HEK293 (cell line): ENCODE measurements at regions not wholly inside any gene's neighbourhood (a gene's known extent, or its start where the extent isn't known, plus 50 kb on each side); places are given as distances from the start of the nearest gene placed in this dataset.
A peak's percentile ranks its signal among the peaks of the same experiment; 100 is the strongest.

Experiments used
- CTCF ChIA-PET: fragments of 350-600 bp; formaldehyde crosslinking; extraction: SDS; loops from one replicate; lab custom pipeline; 2021; ENCODE audit warnings: antibody characterized with exemption; lab: Yijun Ruan, JAX
- POLR2A ChIA-PET: fragments of 300-600 bp; formaldehyde crosslinking; extraction: SDS; loops from one replicate; lab custom pipeline; 2020; ENCODE audit warnings: antibody characterized with exemption, inconsistent platforms; lab: Yijun Ruan, JAX
- H3K27ac ChIP-seq: fragments of 200-500 bp; sonication (Bioruptor generic); 2 replicates; pipeline ENCODE4 v1.5.1; 2014; ENCODE audit warnings: low read depth, low read length, control low read depth, inconsistent platforms; ENCODE audit errors: extremely low read depth
- H3K36me3 ChIP-seq, 2 experiments: fragments of 200-500 bp in 1 of 2; sonication (Bioruptor generic) in 1 of 2; 1 replicate in 1 of 2; 2 replicates in 1 of 2; pipeline ENCODE4 v1.5.1; 2014 to 2017; ENCODE audit warnings: inconsistent platforms in 2 of 2, low read length in 2 of 2; ENCODE audit not compliant: control insufficient read depth in 2 of 2, insufficient read depth in 1 of 2
- H3K4me1 ChIP-seq: fragments of 200-500 bp; sonication (Bioruptor generic); 2 replicates; pipeline ENCODE4 v1.5.1; 2014; ENCODE audit warnings: mild to moderate bottlenecking, low read length, inconsistent platforms; ENCODE audit not compliant: control insufficient read depth, insufficient read depth
- H3K4me3 ChIP-seq: 2 replicates; pipeline ENCODE4 v1.5.1; 2011; ENCODE audit warnings: low read depth, mild to moderate bottlenecking, control low read depth, low read length, moderate library complexity
- H3K9me3 ChIP-seq: fragments of 200-500 bp; sonication (Bioruptor generic); 2 replicates; pipeline ENCODE4 v1.5.1; 2014; ENCODE audit warnings: low read depth, low read length, inconsistent platforms; ENCODE audit not compliant: control insufficient read depth, insufficient read depth
- BCL11B ChIP-seq: fragments of 450-650 bp; formaldehyde crosslinking; IDR thresholded peaks from 2 replicates; pipeline ENCODE4 v1.5.1; 2016; ENCODE audit warnings: low read depth, missing biosample characterization, missing genetic modification characterization
- EGR2 ChIP-seq: fragments of 450-650 bp; formaldehyde crosslinking; IDR thresholded peaks from 2 replicates; pipeline ENCODE4 v1.5.1; 2016; ENCODE audit warnings: low read depth, missing biosample characterization, missing genetic modification characterization
- GLI4 ChIP-seq: fragments of 450-650 bp; formaldehyde crosslinking; IDR thresholded peaks from 2 replicates; pipeline ENCODE4 v1.5.1; 2016; ENCODE audit warnings: missing biosample characterization, missing genetic modification characterization
- INSM2 ChIP-seq: fragments of 450-650 bp; formaldehyde crosslinking; IDR thresholded peaks from 2 replicates; pipeline ENCODE4 v1.5.1; 2016; ENCODE audit warnings: missing biosample characterization, missing genetic modification characterization
- MEIS1 ChIP-seq: sonication (generic); formaldehyde crosslinking; IDR thresholded peaks from 2 replicates; pipeline ENCODE4 v1.8.1; 2022; ENCODE audit warnings: missing genetic modification reagents, mild to moderate bottlenecking, borderline replicate concordance
- MYNN ChIP-seq: fragments of 450-650 bp; formaldehyde crosslinking; IDR thresholded peaks from 2 replicates; pipeline ENCODE4 v1.5.1; 2016; ENCODE audit warnings: missing biosample characterization, missing genetic modification characterization, borderline replicate concordance
- OSR2 ChIP-seq: fragments of 450-650 bp; formaldehyde crosslinking; IDR thresholded peaks from 2 replicates; pipeline ENCODE4 v1.5.1; 2016; ENCODE audit warnings: missing biosample characterization, missing genetic modification characterization
- PRDM6 ChIP-seq: fragments of 450-650 bp; formaldehyde crosslinking; IDR thresholded peaks from 2 replicates; pipeline ENCODE4 v1.5.1; 2017; ENCODE audit warnings: missing biosample characterization, missing genetic modification characterization
- TRIM28 ChIP-seq: IDR thresholded peaks from 2 replicates; pipeline ENCODE4 v1.6.1; 2011; ENCODE audit warnings: low read length, control low read depth, borderline replicate concordance
- WT1 ChIP-seq: fragments of 450-650 bp; formaldehyde crosslinking; IDR thresholded peaks from 2 replicates; pipeline ENCODE4 v1.5.1; 2016; ENCODE audit warnings: missing biosample characterization, missing genetic modification characterization
- ZBTB10 ChIP-seq: fragments of 450-650 bp; formaldehyde crosslinking; IDR thresholded peaks from 2 replicates; pipeline ENCODE4 v1.5.1; 2016; ENCODE audit warnings: missing biosample characterization, missing genetic modification characterization
- ZBTB6 ChIP-seq: fragments of 450-650 bp; formaldehyde crosslinking; IDR thresholded peaks from 2 replicates; pipeline ENCODE4 v1.5.1; 2017; ENCODE audit warnings: missing biosample characterization, missing genetic modification characterization
- ZFHX2 ChIP-seq: fragments of 450-650 bp; formaldehyde crosslinking; conservative IDR thresholded peaks from 2 replicates; pipeline ENCODE4 v1.5.1; 2016; ENCODE audit warnings: missing biosample characterization, missing genetic modification characterization
- ZFP3 ChIP-seq: fragments of 450-650 bp; formaldehyde crosslinking; IDR thresholded peaks from 2 replicates; pipeline ENCODE4 v1.5.1; 2016; ENCODE audit warnings: low read depth, missing biosample characterization, missing genetic modification characterization
- ZNF114 ChIP-seq: fragments of 450-650 bp; formaldehyde crosslinking; IDR thresholded peaks from 2 replicates; pipeline ENCODE4 v1.5.0; 2017; ENCODE audit warnings: missing biosample characterization, missing genetic modification characterization
- ZNF155 ChIP-seq: fragments of 450-650 bp; formaldehyde crosslinking; IDR thresholded peaks from 2 replicates; pipeline ENCODE4 v1.5.1; 2016; ENCODE audit warnings: missing biosample characterization, missing genetic modification characterization
- ZNF214 ChIP-seq: fragments of 450-650 bp; formaldehyde crosslinking; IDR thresholded peaks from 2 replicates; pipeline ENCODE4 v1.5.1; 2017; ENCODE audit warnings: missing biosample characterization, mild to moderate bottlenecking, missing genetic modification characterization, borderline replicate concordance
- ZNF354C ChIP-seq: fragments of 450-650 bp; formaldehyde crosslinking; IDR thresholded peaks from 2 replicates; pipeline ENCODE4 v1.5.1; 2016; ENCODE audit warnings: missing biosample characterization, missing genetic modification characterization, low read depth, borderline replicate concordance
- ZNF426 ChIP-seq: fragments of 450-650 bp; formaldehyde crosslinking; IDR thresholded peaks from 2 replicates; pipeline ENCODE4 v1.5.1; 2017; ENCODE audit warnings: missing biosample characterization, missing genetic modification characterization, mild to moderate bottlenecking, inconsistent platforms, moderate library complexity
- ZNF501 ChIP-seq: fragments of 450-650 bp; formaldehyde crosslinking; IDR thresholded peaks from 2 replicates; pipeline ENCODE4 v1.5.1; 2016; ENCODE audit warnings: missing biosample characterization, missing genetic modification characterization
- ZNF513 ChIP-seq: fragments of 450-650 bp; IDR thresholded peaks from 2 replicates; pipeline ENCODE4 v1.5.1; 2018; ENCODE audit warnings: missing biosample characterization, missing genetic modification characterization
- ZNF555 ChIP-seq: fragments of 450-650 bp; formaldehyde crosslinking; conservative IDR thresholded peaks from 2 replicates; pipeline ENCODE4 v1.5.1; 2017; ENCODE audit warnings: missing biosample characterization, mild to moderate bottlenecking, missing genetic modification characterization, inconsistent platforms
- ZNF624 ChIP-seq: fragments of 450-650 bp; formaldehyde crosslinking; IDR thresholded peaks from 2 replicates; pipeline ENCODE4 v1.5.1; 2017; ENCODE audit warnings: missing biosample characterization, missing genetic modification characterization
- ZNF626 ChIP-seq: fragments of 450-650 bp; sonication (Bioruptor Pico); formaldehyde crosslinking; IDR thresholded peaks from 2 replicates; pipeline ENCODE4 v1.5.1; 2018; ENCODE audit warnings: missing biosample characterization, missing genetic modification characterization, inconsistent platforms
- ZNF701 ChIP-seq: fragments of 450-650 bp; formaldehyde crosslinking; IDR thresholded peaks from 2 replicates; pipeline ENCODE4 v1.5.1; 2016; ENCODE audit warnings: missing biosample characterization, missing genetic modification characterization
- ZNF768 ChIP-seq: fragments of 450-650 bp; formaldehyde crosslinking; IDR thresholded peaks from 2 replicates; pipeline ENCODE4 v1.5.1; 2018; ENCODE audit warnings: missing biosample characterization, mild to moderate bottlenecking, missing genetic modification characterization
- ZNF791 ChIP-seq: fragments of 450-650 bp; formaldehyde crosslinking; IDR thresholded peaks from 2 replicates; pipeline ENCODE4 v1.5.1; 2016; ENCODE audit warnings: missing biosample characterization, missing genetic modification characterization

- ChIA-PET CTCF (no interaction called here), POLR2A (no interaction called here)
- TF ChIP-seq BCL11B (tag by site-specific recombination) (no peak), ZNF768 (tag by site-specific recombination) (no peak), ZNF513 (tag by site-specific recombination) (no peak), WT1 (tag by site-specific recombination) (no peak), ZNF701 (tag by site-specific recombination) (no peak), ZFP3 (no peak), OSR2 (no peak), ZNF426 (no peak), ZNF354C (no peak), ZNF791 (no peak), ZNF155 (tag by site-specific recombination) (no peak), TRIM28 (no peak), ZNF555 (no peak), MYNN (tag by site-specific recombination) (no peak), MEIS1 (CRISPR knock-in tag) (no peak), ZNF626 (tag by site-specific recombination) (no peak), ZNF114 (no peak), ZNF624 (tag by site-specific recombination) (no peak), ZNF501 (tag by site-specific recombination) (no peak), INSM2 (tag by site-specific recombination) (no peak)
These were observed 76.3 kb upstream of the LIPC start for GRCh38 chr15:58355382-58355971.

GRCh38 chr15:58355973-58356372 is 75.8 kb upstream of the LIPC start:
- CTCF ChIA-PET = no interaction called here

More at GRCh38 chr15:58355382-58355971, 76.3 kb upstream of the LIPC start:
- Histone ChIP-seq H3K9me3 (no peaks in the 10 kb centered on the region), H3K27ac (no peak overlapping the region), H3K4me1 (no peaks in the 10 kb centered on the region), H3K4me3 (no peak overlapping the region), H3K36me3 (no peaks in the 10 kb centered on the region)

More at GRCh38 chr15:58355973-58356372, 75.8 kb upstream of the LIPC start:
- no peak overlapping the region for H3K27ac ChIP-seq
- TF ChIP-seq PRDM6 = no peak
- peak; percentile 68 for TF ChIP-seq EGR2 (tag by site-specific recombination)
- no peak for TF ChIP-seq ZBTB10 (tag by site-specific recombination)
- TF ChIP-seq INSM2 (tag by site-specific recombination) = no peak
- TF ChIP-seq ZBTB6 (tag by site-specific recombination) = no peak
- TF ChIP-seq GLI4 = no peak
- peak; percentile 44 for TF ChIP-seq ZFHX2 (tag by site-specific recombination)
- no peak for TF ChIP-seq ZNF214 (tag by site-specific recombination)
- no peaks in the 10 kb centered on the region for H3K36me3 ChIP-seq
- no peak overlapping the region for H3K4me3 ChIP-seq
- POLR2A ChIA-PET = no interaction called here
- peaks cover 5% of the 10 kb centered on the region; the same call in 1 of the 2 replicates for H3K4me1 ChIP-seq
- H3K9me3 ChIP-seq = no peaks in the 10 kb centered on the region
